SK-N-SH (cell line): ENCODE measurements at regions not wholly inside any gene's neighbourhood (a gene's known extent, or its start where the extent isn't known, plus 50 kb on each side); places are given as distances from the start of the nearest gene placed in this dataset.

Source experiments
- CTCF ChIA-PET: fragments of 300-600, 350-600 bp; formaldehyde crosslinking; extraction: SDS; loops from one replicate; lab custom pipeline; 2021; lab: Yijun Ruan, JAX
- POLR2A ChIA-PET: fragments of 350-600 bp; sonication (Branson Sonifier 250); formaldehyde crosslinking; extraction: SDS; loops from one replicate; lab custom pipeline; 2020; ENCODE audit warnings: antibody characterized with exemption, inconsistent platforms; lab: Yijun Ruan, JAX
- DNase-seq: peaks from one replicate; pipeline ENCODE4 v3.0.0; 2012
- H2AFZ ChIP-seq: fragments of 200-600 bp; sonication (generic); 2 replicates; pipeline ENCODE4 v1.8.1; 2016; ENCODE audit warnings: antibody characterized with exemption, mild to moderate bottlenecking, low read depth
- H3F3A ChIP-seq: fragments of 200-600 bp; sonication (generic); replicated peaks from 2 replicates; pipeline ENCODE3; 2016; ENCODE audit warnings: antibody characterized with exemption, mild to moderate bottlenecking; ENCODE audit not compliant: insufficient read depth
- H3K27ac ChIP-seq, 2 experiments: fragments of 200-500 bp in 1 of 2; fragments of 200-600 bp in 1 of 2; sonication (Bioruptor generic) in 1 of 2; sonication (generic), shearing (Covaris generic) in 1 of 2; 2 replicates each; pipeline versions ENCODE4 v1.5.1 to v1.6.1; 2014 to 2016; ENCODE audit warnings: low read depth in 2 of 2, inconsistent platforms in 1 of 2, low read length in 1 of 2, mild to moderate bottlenecking in 1 of 2, mixed read lengths in 1 of 2
- H3K27me3 ChIP-seq: fragments of 200-600 bp; sonication (generic), shearing (Covaris generic); 2 replicates; pipeline ENCODE4 v1.6.1; 2016; ENCODE audit warnings: mixed run types; ENCODE audit not compliant: insufficient read depth
- H3K36me3 ChIP-seq, 2 experiments: fragments of 200-500 bp in 1 of 2; fragments of 200-600 bp in 1 of 2; sonication (Bioruptor generic) in 1 of 2; sonication (generic) in 1 of 2; replicated peaks in 1 of 2; 2 replicates each; pipeline versions ENCODE3 to v1.5.1; 2014 to 2016; ENCODE audit warnings: low read length in 1 of 2, mild to moderate bottlenecking in 1 of 2; ENCODE audit not compliant: insufficient read depth in 2 of 2, control insufficient read depth in 1 of 2
- H3K4me1 ChIP-seq, 2 experiments: fragments of 200-500 bp in 1 of 2; fragments of 200-600 bp in 1 of 2; sonication (Bioruptor generic) in 1 of 2; sonication (generic), shearing (Covaris generic) in 1 of 2; 2 replicates each; pipeline versions ENCODE4 v1.5.1 to v1.6.1; 2014 to 2016; ENCODE audit warnings: low read depth in 1 of 2, low read length in 1 of 2, mixed run types in 1 of 2; ENCODE audit not compliant: insufficient read depth in 2 of 2, control insufficient read depth in 1 of 2
- H3K4me2 ChIP-seq: fragments of 200-600 bp; sonication (generic), shearing (Covaris generic); 2 replicates; pipeline ENCODE4 v1.6.1; 2017; ENCODE audit warnings: mixed run types
- H3K4me3 ChIP-seq, 2 experiments: fragments of 200-500 bp in 1 of 2; fragments of 200-600 bp in 1 of 2; sonication (Bioruptor generic) in 1 of 2; sonication (generic), shearing (Covaris generic) in 1 of 2; 2 replicates each; pipeline versions ENCODE4 v1.5.1 to v1.8.1; 2014 to 2016; ENCODE audit warnings: low read depth in 2 of 2, inconsistent platforms in 1 of 2, low read length in 1 of 2, mild to moderate bottlenecking in 1 of 2, mixed read lengths in 1 of 2, moderate library complexity in 1 of 2
- H3K79me2 ChIP-seq: fragments of 200-600 bp; sonication (generic); 2 replicates; pipeline ENCODE4 v1.8.1; 2017; ENCODE audit warnings: mild to moderate bottlenecking; ENCODE audit not compliant: insufficient read depth
- H3K9ac ChIP-seq: fragments of 200-600 bp; sonication (generic); 2 replicates; pipeline ENCODE4 v1.6.1; 2017; ENCODE audit warnings: mixed run types
- H3K9me2 ChIP-seq: fragments of 200-600 bp; sonication (generic); 2 replicates; pipeline ENCODE4 v1.6.1; 2017; ENCODE audit warnings: mixed run types
- H3K9me3 ChIP-seq: fragments of 200-600 bp; sonication (generic); 2 replicates; pipeline ENCODE4 v1.6.1; 2017; ENCODE audit warnings: mixed run types, mild to moderate bottlenecking, moderate library complexity
- H4K20me1 ChIP-seq: fragments of 200-600 bp; sonication (generic); 2 replicates; pipeline ENCODE4 v1.6.1; 2017; ENCODE audit warnings: mild to moderate bottlenecking, mixed run types; ENCODE audit not compliant: insufficient read depth
- ELF1 ChIP-seq: IDR thresholded peaks from 2 replicates; pipeline ENCODE4 v1.4.0; 2012
- EP300 ChIP-seq, 2 experiments: IDR thresholded peaks; 2 replicates each; pipeline versions ENCODE4 v1.4.0 to v1.6.1; 2012; ENCODE audit warnings: borderline replicate concordance in 1 of 2, low read depth in 1 of 2, low read length in 1 of 2
- FOSL2 ChIP-seq: IDR thresholded peaks from 2 replicates; pipeline ENCODE4 v1.4.0; 2012; ENCODE audit warnings: low read depth, mild to moderate bottlenecking, moderate library complexity, borderline replicate concordance
- FOXJ3 ChIP-seq: sonication (generic); formaldehyde crosslinking; IDR thresholded peaks from 2 replicates; pipeline ENCODE4 v1.5.1; 2020; ENCODE audit warnings: mild to moderate bottlenecking, missing genetic modification reagents
- FOXM1 ChIP-seq: IDR thresholded peaks from 2 replicates; pipeline ENCODE4 v1.4.0; 2012; ENCODE audit warnings: low read depth, mild to moderate bottlenecking
- GATA2 ChIP-seq: sonication (generic); formaldehyde crosslinking; IDR thresholded peaks from 2 replicates; pipeline ENCODE4 v1.5.0; 2020; ENCODE audit warnings: mild to moderate bottlenecking, missing genetic modification reagents
- IRF3 ChIP-seq: fragments of 150-350 bp; IDR thresholded peaks from 2 replicates; pipeline ENCODE4 v1.6.1; 2016; ENCODE audit warnings: mild to moderate bottlenecking, low read depth, low read length
- JUND ChIP-seq: IDR thresholded peaks from 2 replicates; pipeline ENCODE4 v1.4.0; 2012
- MEF2A ChIP-seq: IDR thresholded peaks from 2 replicates; pipeline ENCODE4 v1.4.0; 2012; ENCODE audit warnings: low read depth, borderline replicate concordance
- MXI1 ChIP-seq: IDR thresholded peaks from 2 replicates; pipeline ENCODE4 v1.6.1; 2012; ENCODE audit warnings: mild to moderate bottlenecking, low read depth, low read length, improper control_type of control experiment
- NFIC ChIP-seq: IDR thresholded peaks from 2 replicates; pipeline ENCODE4 v1.4.0; 2012; ENCODE audit warnings: borderline replicate concordance
- NRF1 ChIP-seq: IDR thresholded peaks from 2 replicates; pipeline ENCODE4 v1.6.1; 2012; ENCODE audit warnings: low read depth, mild to moderate bottlenecking, low read length
- RAD21 ChIP-seq: IDR thresholded peaks from 2 replicates; pipeline ENCODE4 v1.6.1; 2012; ENCODE audit warnings: mild to moderate bottlenecking, low read length
- RCOR1 ChIP-seq: fragments of 150-350 bp; IDR thresholded peaks from 2 replicates; pipeline ENCODE4 v1.6.1; 2017; ENCODE audit warnings: antibody characterized with exemption, low read length
- RXRA ChIP-seq: IDR thresholded peaks from 2 replicates; pipeline ENCODE4 v1.4.0; 2012; ENCODE audit warnings: low read depth, mild to moderate bottlenecking, borderline replicate concordance
- SIN3A ChIP-seq: IDR thresholded peaks from 2 replicates; pipeline ENCODE4 v1.6.1; 2012; ENCODE audit warnings: low read depth, mild to moderate bottlenecking, low read length, moderate library complexity, borderline replicate concordance
- SMC3 ChIP-seq: IDR thresholded peaks from 2 replicates; pipeline ENCODE4 v1.6.1; 2012; ENCODE audit warnings: low read depth, low read length, improper control_type of control experiment
- TAF1 ChIP-seq: IDR thresholded peaks from 2 replicates; pipeline ENCODE4 v1.6.1; 2012; ENCODE audit warnings: low read depth, mild to moderate bottlenecking, low read length, moderate library complexity, borderline replicate concordance
- TEAD4 ChIP-seq: IDR thresholded peaks from 2 replicates; pipeline ENCODE4 v1.4.0; 2012; ENCODE audit warnings: mild to moderate bottlenecking, borderline replicate concordance; ENCODE audit not compliant: insufficient read depth
- YY1 ChIP-seq: IDR thresholded peaks from 2 replicates; pipeline ENCODE4 v1.4.0; 2012; ENCODE audit warnings: low read depth, mild to moderate bottlenecking
- WGBS: methylation state at CpG from one replicate; pipeline ENCODE4 v1.1.6; 2017; ENCODE audit warnings: low lambda C conversion rate; 5-methylcytosine and 5-hydroxymethylcytosine counted together
- TF ChIP-seq, protein P1 (sequence below): IDR thresholded peaks from 2 replicates; pipeline ENCODE4 v1.4.0; 2012; ENCODE audit warnings: low read depth, borderline replicate concordance
- TF ChIP-seq, protein P2 (sequence below): fragments of 200-600 bp; sonication (generic); IDR thresholded peaks from 2 replicates; pipeline ENCODE4 v1.6.1; 2017; ENCODE audit warnings: antibody characterized with exemption, mild to moderate bottlenecking, moderate library complexity
- TF ChIP-seq, protein P3 (sequence below): IDR thresholded peaks from 2 replicates; pipeline ENCODE4 v1.4.0; 2012; ENCODE audit warnings: low read depth
- TF ChIP-seq, protein P4 (sequence below): IDR thresholded peaks from 2 replicates; pipeline ENCODE4; 2012

DNA sequence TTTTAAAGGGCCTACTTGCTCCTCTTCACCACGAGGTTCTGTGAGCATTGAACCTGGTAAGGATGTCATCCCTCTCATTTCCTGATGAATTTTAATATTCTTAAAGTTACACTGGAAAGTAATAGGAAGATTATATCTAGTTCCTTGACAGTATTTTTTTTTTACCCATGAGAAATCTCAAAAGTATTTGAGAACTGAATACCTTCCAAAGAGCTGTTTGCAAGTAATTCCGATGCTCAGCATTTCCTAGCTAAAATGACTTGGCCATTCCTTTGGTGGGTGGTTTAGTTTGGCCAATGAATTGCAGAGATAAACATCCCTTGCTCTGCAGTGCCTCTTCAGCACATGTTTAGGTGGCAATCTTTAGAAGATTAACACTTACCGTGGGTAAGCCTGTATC, 110.2 kb upstream of the WDR1 start:
- DNase-seq = no peak
- Histone ChIP-seq H3K4me2 (no peak overlapping the region), H4K20me1 (no peaks in the 10 kb centered on the region), H3K27me3 (no peaks in the 10 kb centered on the region), H3K9me3 (no peaks in the 10 kb centered on the region), H3K4me1 (no peaks in the 10 kb centered on the region), H3K27ac (no peak overlapping the region), H3K9me2 (no peaks in the 10 kb centered on the region)
- TF ChIP-seq EP300 (IDR thresholded peaks at IDR 0.05; ENCODE audit: borderline replicate concordance in 1 of 2, low read depth in 1 of 2, low read length in 1 of 2) = no peak
- TF ChIP-seq RAD21 = no peak
- no peak for TF ChIP-seq SMC3
- no peak for TF ChIP-seq GATA2 (CRISPR knock-in tag)
- TF ChIP-seq JUND = no peak
- TF ChIP-seq ELF1 = no peak
- no peak for TF ChIP-seq NFIC
- no peak for TF ChIP-seq RCOR1
- TF ChIP-seq TAF1 = no peak
- TF ChIP-seq, protein P1, sequence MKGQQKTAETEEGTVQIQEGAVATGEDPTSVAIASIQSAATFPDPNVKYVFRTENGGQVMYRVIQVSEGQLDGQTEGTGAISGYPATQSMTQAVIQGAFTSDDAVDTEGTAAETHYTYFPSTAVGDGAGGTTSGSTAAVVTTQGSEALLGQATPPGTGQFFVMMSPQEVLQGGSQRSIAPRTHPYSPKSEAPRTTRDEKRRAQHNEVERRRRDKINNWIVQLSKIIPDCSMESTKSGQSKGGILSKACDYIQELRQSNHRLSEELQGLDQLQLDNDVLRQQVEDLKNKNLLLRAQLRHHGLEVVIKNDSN = no peak
- TF ChIP-seq SIN3A = no peak
- no peak for TF ChIP-seq FOXM1
- TF ChIP-seq NRF1 = no peak
- TF ChIP-seq, protein P2, sequence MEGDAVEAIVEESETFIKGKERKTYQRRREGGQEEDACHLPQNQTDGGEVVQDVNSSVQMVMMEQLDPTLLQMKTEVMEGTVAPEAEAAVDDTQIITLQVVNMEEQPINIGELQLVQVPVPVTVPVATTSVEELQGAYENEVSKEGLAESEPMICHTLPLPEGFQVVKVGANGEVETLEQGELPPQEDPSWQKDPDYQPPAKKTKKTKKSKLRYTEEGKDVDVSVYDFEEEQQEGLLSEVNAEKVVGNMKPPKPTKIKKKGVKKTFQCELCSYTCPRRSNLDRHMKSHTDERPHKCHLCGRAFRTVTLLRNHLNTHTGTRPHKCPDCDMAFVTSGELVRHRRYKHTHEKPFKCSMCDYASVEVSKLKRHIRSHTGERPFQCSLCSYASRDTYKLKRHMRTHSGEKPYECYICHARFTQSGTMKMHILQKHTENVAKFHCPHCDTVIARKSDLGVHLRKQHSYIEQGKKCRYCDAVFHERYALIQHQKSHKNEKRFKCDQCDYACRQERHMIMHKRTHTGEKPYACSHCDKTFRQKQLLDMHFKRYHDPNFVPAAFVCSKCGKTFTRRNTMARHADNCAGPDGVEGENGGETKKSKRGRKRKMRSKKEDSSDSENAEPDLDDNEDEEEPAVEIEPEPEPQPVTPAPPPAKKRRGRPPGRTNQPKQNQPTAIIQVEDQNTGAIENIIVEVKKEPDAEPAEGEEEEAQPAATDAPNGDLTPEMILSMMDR = no peak
- TF ChIP-seq MXI1 = no peak
- TF ChIP-seq, all 33 proteins: peak for 0
- CTCF ChIA-PET = no interaction called here
- WGBS = no CpG with 5 or more reads among the region's 3 CpGs
- H3K79me2 ChIP-seq = no peaks in the 10 kb centered on the region
- no peaks in the 10 kb centered on the region for H3F3A ChIP-seq
- H3K36me3 ChIP-seq = no peaks in the 10 kb centered on the region
- H2AFZ ChIP-seq = no peak overlapping the region
- no peak overlapping the region for H3K4me3 ChIP-seq
- no peak overlapping the region for H3K9ac ChIP-seq
- POLR2A ChIA-PET = no interaction called here

DNA sequence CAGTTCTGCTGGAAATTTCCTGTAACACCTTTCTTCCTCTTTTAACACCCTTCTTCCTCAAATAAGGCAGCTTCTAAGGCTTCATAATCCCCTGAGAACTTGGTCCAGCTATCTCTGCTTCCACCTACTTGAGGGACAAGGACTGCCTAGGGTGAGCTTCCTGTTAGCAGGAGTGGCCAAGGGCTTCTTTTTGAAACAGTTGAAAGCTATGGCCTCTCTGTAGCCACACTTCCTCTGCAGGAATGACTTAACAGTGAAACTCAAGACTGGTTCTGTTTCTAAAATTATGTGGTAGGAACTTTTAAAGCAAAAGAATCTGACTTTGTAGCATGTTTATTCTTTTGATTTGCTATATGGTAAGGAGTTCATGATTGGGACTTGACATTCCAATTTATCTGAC, 108.5 kb upstream of the WDR1 start:
- ChIA-PET CTCF (no interaction called here), POLR2A (no interaction called here)
- H3K27ac ChIP-seq = no peak overlapping the region
- no peak overlapping the region for H3K4me3 ChIP-seq
- no peaks in the 10 kb centered on the region for H3K36me3 ChIP-seq
- no peak overlapping the region for H3K9ac ChIP-seq
- no peaks in the 10 kb centered on the region for H3K27me3 ChIP-seq
- H3K4me1 ChIP-seq = no peaks in the 10 kb centered on the region
- no peaks in the 10 kb centered on the region for H4K20me1 ChIP-seq
- no peaks in the 10 kb centered on the region for H3F3A ChIP-seq
- H3K9me3 ChIP-seq = no peaks in the 10 kb centered on the region
- no peak overlapping the region for H3K4me2 ChIP-seq
- H2AFZ ChIP-seq = no peak overlapping the region
- H3K9me2 ChIP-seq = no peaks in the 10 kb centered on the region
- H3K79me2 ChIP-seq = no peaks in the 10 kb centered on the region
- DNase-seq = no peak
- TF ChIP-seq, protein P2 = no peak
- TF ChIP-seq, protein P3, sequence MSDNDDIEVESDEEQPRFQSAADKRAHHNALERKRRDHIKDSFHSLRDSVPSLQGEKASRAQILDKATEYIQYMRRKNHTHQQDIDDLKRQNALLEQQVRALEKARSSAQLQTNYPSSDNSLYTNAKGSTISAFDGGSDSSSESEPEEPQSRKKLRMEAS = no peak
- TF ChIP-seq GATA2 (CRISPR knock-in tag) = no peak
- TF ChIP-seq FOSL2 = no peak
- no peak for TF ChIP-seq RXRA
- TF ChIP-seq TEAD4 = no peak
- TF ChIP-seq YY1 = no peak
- TF ChIP-seq IRF3 = no peak
- TF ChIP-seq SMC3 = no peak
- TF ChIP-seq FOXJ3 (CRISPR knock-in tag) = no peak
- TF ChIP-seq SIN3A = no peak
- TF ChIP-seq, protein P4, sequence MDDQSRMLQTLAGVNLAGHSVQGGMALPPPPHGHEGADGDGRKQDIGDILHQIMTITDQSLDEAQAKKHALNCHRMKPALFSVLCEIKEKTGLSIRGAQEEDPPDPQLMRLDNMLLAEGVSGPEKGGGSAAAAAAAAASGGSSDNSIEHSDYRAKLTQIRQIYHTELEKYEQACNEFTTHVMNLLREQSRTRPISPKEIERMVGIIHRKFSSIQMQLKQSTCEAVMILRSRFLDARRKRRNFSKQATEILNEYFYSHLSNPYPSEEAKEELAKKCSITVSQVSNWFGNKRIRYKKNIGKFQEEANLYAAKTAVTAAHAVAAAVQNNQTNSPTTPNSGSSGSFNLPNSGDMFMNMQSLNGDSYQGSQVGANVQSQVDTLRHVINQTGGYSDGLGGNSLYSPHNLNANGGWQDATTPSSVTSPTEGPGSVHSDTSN = no peak
- TF ChIP-seq MEF2A = no peak
